NCI-H524 (cell line): ENCODE measurements at regions not wholly inside any gene's neighbourhood (a gene's known extent, or its start where the extent isn't known, plus 50 kb on each side); places are given as distances from the start of the nearest gene placed in this dataset.
"Not testable (repeated sequence)": the region's sequence is repeated elsewhere in the genome, so short reads cannot be mapped to it uniquely, and the experiment has no call there.

Experiments used
- DNase-seq, 2 experiments: peaks; one replicate each; lab custom pipeline; 2025; lab: John Stamatoyannopoulos, UW

DNA sequence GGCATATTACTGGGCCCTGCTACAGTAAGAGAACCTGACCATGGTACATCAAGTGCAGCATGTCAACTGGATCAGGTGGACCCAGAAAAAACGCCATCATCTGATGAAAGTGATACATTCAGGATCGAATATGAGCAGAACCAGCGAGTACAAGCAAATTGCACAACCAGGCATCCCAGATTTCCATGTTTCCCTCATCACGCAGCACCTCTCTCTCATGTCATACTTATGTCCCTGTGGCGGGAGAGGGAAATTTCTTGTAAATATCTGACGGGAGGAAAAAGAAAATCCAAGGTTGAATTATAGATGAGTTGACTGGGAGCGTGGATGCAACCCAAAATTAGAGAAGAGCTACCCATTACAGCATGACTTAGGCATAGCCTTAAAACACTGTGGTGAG lies 608.5 kb upstream of the FAT1 start:
- DNase-seq: no peak

DNA sequence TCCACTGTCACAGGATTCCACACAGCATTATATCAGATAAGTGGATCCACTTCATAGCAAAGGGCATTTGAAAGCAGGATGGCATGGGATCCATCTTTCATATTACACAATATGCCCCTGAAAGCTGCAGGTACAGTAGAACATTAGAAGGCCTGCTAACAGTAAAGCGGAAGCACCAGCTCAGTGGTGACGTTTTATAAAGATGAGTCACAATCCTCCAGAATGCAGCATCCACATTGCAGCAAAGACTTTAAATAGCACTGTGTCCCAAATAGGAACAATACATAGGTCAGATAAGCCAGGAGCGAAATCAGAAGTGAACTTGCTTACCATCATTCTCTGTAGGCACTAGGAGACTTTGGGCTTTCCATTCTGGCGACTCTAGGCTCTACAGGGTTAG lies 609.5 kb upstream of the FAT1 start:
- no peak for DNase-seq

DNA sequence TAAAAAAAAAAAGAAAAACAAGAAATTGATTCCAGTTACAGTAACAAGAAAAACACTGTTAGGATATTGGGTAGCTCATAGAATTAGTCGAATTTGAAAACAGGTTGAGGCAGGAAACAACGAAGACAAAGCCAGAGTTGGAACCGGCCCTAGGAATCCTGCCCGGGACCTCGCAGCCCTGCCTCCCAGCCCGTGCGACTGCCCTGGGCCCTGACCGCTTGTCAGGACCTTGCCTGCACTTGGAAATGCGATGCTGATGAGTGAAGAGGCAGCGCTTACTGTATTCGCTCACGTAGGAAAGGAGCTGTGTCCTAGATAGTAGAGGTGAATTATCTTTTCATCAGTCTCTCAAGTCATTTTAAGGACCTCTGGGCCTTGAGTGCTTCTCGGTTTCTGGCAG lies 611.7 kb upstream of the FAT1 start:
- DNase-seq: no peak

DNA sequence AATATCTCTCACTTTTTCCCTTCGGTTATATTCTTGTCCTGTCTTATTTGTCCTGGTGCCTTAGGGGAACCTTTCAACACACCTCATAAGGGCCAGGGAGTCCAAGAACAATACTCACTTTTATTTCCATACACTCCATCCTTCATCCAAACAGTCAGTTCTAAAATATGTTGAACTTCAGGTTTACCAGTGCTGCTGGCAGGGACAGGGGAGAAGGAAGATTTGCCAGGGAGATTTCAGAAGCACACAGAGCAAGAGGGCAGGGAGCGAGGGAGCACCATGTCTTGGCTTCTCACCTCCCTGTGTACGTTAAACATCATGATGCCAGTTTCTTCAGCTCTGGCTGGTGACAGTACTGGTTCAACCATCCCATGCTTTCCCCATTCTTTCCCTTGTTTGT lies 631.1 kb upstream of the FAT1 start:
- no peak for DNase-seq

DNA sequence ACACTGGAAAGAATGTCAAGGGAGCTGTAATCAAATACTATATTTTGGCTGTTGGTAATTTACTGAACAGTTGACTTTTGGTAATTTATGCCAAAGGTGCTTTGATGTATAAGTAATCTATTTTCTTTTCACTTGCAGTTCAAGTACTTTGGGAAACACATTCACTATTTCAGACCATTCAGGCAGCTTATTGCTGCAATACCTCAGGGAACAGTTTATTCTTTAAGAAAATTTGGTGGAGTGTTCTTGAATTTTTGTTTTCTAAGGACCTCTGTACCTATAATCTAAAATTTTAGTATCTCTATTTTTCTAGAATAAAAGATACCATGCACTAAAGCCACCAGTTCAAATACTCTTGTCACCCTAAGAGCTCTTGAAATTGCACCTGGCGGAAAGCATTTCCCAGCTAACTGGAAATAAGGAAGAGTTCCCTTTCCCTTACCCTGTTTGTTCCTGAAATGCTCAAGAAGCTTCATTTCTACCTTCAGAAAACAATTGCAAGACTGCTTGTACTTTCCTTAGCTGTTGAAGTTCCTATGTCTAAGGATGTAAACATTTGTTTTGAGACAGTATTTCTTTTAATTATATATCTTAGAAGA lies 633.5 kb upstream of the FAT1 start:
- no peak for DNase-seq

DNA sequence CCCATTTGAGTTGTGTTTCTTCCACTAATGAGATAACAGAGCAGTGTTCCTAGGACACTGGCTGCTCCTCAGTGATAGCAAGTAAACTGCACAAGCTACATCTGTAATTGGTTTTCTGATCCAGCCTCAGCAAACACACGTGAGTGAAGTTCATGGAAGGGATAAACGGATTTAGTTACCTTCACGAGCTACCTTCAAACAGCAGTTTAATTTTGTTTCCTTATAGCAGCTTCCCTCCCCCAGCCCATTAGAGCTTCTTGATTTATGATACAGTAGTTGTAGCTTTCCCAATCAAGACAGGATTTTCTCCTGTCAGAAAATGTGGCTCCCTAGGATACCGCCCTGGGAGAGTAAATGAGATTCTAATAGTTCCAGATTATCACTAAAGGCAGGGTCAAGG lies 634.2 kb upstream of the FAT1 start:
- DNase-seq: no peak

DNA sequence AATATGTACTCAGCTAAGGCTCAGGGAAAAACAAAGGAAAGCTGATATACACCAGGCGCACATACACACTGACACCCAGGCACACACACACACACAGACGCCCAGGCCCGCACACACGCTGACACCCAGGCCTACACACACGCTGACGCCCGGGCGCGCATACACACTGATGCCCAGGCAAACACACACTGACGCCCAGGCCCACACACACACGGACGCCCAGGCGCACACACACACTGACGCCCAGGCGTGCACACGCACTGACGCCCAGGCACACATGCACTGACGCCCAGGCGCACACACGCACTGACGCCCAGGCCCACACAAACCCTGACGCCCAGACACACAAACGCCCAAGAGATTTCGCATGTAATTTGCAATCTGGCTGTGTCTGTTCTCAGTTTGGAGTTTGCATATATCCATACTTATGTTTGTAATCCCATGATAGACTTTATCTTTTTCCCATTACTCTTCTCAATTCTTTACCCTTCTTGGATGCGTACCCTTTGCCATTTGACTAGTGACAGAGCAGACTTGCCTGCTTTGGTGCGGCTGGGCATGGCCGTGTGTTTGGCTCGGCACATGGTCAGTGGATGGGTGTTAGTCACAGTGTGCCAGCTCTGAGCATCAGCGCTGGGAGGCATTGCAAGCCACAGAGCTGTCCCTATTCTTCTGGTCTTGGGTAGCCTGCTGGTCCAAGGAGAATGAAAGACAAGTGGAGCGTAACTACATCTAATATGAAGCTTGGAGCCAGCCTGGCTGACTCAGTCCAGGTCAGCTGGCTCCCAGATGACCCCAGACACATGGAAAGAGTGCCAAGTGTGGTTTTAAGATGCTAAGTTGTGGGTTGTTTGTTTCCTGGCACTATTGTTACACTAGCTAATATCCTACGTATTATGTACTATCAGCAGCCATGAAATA lies 632.4 kb upstream of the ZFP42 start:
- no peak for DNase-seq

DNA sequence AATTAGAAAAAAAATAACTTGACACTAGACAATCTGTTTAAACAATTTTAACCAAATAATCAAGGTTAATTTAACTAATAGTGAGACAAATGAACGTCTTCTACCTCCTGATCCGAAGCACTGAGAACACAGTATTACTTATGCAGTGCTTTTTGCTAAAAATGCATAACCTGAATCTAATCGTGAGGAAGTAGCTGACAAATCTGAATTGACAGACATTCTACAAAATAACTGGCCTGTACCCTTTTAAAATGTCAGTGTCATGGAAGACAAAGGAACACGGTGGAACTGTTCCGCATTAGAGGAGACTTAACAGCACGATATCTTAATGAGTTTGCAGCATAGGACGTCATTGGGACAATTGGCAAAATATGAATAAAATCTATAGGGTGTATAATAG lies 631.2 kb upstream of the ZFP42 start:
- no peak for DNase-seq

DNA sequence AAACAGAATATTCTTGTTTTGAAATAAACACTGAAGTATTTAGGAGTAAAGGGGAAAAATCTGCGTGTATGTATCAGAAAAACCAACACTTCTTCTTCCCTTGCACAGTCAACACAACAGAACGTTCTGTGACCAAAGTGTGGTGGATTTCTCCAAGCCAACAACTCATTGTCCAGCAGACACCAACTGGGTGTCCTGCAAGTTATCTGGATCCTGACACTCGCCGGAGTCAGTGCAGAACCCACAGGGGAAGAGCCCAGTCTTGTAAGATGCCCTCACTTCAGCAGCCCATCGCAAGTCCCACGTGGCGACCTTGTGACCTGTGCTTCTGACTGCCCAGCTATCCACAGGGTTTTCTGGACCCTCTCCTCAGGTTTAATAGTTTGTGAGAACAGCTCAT lies 630.7 kb upstream of the ZFP42 start:
- DNase-seq: no peak

DNA sequence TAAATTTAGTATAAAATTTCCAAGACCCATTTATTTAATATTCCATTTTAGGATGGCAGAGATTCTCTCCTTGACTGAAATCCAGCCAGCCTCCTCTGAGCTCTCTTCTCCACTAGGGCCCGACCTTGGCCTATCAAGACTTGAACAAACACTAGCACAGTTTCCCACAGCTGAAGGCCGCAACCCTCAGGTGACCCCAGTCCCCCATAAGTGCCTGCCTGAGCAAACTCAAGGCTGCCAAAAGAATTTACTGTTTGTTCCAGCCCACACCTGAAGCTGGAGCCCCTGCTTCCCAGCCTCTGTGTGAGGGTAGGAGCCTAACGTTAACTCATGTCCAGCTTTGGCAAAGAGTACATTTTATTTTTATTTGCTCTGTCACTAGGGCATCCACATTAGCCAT lies 629.0 kb upstream of the ZFP42 start:
- no peak for DNase-seq

DNA sequence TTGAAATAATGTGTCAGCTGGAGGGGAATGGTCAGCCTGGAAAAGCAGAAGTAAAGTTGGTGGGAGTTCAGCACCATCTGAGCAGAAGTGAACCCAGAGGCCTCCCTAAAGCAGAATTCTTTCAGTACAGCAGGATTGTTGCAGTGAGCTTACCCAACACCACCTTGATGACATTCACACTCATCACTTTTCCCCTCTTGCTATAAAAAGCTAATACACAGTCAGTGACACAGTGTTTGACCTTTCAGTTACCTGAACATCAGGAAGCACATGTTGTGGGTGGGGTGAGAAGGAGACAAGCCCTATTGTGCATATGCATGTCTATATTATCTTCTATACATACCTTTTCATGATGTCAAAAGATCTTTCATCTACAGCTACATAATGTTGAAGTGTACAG lies 624.7 kb upstream of the ZFP42 start:
- DNase-seq: no peak

DNA sequence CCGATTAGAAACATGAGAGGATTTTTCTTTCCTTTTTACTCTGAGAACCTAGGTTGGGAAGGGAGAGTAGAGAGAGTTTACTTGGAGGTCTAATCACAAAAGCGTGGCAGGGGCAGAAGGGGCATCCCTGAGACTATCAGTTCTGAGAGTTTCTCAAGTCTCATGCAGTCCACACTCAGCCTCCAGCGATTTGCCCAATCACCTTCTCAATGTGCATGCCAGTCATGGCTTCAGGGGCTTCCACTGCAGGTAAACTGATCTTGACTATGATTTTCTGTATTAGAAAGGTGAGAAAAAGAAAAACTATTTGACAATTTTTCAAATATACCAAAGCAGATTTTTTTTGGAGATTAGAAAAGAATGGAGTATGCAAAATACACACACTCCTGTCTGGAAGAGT lies 617.1 kb upstream of the ZFP42 start:
- DNase-seq: no peak

DNA sequence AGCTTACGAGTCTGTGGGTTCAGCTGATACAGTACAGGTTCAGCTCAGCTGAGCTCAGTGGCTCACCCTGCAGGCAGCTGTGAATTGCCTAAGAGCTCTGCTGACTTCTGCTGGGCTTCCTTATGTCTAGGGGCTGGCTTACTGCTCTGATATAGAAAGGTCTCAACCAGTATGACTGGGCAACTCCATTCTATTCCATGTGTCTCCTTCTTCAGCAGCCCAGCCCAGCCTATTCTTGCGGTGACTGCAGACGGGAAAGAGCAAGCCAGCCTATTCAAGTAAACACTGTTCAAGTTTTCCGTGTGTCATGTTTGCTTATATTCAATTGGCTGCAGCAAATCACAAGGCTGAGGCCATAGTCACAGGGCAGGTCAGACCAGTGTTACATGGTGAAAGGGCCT lies 615.4 kb upstream of the ZFP42 start:
- peak in 1 of 2 experiments; percentile 3 for DNase-seq

DNA sequence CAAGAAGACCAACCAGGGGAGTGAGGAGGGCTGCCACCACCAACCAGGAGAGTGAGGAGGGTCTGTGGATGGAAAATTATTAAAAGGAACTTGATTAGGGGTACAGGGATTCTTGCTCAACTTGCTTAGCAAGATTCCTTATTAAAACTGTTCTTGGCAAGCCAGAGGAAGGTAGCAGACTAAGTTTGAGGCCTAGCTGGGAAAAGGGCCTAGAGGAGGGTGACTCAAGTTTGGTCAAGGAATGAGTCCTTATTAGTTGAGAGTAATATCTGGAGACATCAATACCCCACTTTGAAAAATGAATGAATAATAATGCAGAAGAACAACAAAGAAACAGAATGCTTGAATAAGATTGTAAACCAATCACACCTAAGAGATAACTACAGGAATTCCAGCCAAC lies 612.4 kb upstream of the ZFP42 start:
- DNase-seq: no peak

DNA sequence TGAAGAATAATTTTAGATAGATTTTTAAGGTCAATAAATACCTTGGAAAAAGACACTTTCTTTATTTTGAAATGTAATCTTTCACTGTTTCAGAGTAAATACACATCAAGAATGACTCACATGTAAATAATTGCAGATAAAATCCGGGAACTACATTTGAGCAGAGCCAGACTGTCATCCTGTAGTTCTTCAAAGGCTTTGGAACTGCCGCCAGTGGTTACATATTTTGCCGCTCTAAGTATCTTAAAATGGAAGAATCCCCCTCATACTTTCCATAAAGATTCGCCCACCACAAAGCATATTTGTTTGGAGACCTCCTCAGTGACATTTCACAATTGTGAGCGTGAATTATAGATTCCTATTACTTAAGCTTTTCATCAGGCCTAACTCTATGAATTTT lies 607.8 kb upstream of the ZFP42 start:
- no peak for DNase-seq

DNA sequence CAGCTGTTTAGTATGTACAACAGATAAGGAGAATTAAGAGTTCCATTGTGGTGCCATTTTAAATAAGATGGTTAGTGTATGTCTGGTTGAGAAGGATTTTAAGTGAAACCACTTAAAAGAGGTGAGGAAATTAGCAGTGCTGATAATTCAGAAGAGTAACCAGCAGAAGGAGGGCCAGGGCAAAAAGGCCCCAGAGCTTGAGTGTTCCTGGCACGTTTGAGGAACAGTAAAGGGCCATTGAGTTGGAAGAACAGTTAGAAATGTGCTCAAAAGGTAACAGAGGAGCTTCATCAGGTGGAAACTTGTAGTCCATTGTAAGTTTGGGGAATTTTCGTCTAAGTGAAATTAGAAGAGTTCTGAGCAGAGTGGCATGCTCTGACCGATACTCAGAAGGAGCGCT lies 606.2 kb upstream of the ZFP42 start:
- DNase-seq: no peak

DNA sequence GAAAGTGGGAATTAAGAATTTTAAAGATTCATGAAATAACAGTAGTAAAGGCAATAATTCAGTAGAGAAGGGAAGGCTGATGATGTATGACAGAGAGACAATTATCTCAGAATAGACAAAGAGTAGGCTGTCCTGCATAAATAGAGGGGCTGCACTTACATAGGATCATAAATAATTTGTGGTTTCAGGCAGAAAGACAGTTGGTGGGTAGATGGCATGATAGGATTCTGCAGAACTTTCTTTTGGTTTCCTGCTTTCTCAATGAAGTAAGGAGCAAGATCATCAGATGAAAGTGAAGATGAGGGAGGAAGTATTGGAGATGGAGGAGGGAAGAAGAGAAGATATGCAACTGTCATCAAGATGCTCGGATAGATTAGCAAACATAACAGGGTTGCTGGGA lies 604.9 kb upstream of the ZFP42 start:
- no peak for DNase-seq

DNA sequence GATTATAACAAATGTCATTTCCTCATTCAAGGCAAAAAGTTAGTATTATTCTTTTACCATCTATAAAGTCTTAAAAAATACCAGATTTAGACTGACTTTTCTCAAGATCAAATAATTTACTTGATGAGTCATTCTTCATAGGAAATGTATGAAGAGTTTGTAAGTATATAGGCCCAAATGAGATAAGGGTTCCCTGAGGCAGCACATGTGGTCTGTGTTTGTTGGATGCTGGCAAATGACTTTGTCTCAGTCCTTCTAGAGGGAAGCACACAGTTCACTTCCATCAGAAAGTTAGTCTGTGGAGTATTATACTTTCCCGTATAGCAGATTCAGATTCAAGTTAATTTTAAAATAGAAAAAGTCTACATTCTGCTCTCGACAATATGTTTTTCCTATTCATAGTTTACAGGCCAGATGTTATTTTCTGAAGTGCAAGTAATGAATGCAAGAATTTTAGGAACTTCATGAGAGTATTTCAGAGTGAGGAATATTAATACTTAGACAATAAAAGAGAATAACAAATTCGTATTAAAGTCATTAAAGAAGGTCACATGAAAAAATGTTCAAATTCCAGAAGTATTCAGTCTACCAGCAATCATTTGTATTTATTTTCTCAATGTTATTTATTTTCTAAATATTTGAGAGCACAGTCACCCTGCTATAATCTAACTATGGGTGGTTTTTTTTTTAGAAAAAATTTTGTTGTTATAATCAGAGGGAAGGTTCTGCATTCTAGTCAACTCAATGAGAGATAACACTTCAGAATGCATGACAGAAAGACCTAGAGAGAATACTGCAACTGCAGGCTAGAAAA lies 601.8 kb upstream of the ZFP42 start:
- DNase-seq: no peak

DNA sequence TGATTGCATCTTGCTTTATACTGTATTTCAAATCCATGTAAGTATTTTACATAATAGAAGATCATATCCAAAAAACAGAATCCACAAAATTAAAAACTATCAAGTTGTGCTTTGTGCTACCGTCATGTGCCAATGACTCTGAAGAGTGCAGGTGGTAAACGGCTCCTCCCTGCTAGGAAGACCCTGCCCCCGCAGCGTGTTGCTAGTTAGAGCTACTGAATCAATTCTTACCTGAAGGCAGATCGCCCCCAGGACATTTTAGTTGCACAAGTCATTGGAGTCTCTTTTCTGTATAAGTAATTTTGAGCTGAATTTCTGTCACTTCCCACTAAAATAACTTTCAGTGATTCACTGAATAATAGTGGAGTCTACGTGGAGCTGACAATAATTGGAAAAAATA lies 599.5 kb upstream of the ZFP42 start:
- no peak for DNase-seq

DNA sequence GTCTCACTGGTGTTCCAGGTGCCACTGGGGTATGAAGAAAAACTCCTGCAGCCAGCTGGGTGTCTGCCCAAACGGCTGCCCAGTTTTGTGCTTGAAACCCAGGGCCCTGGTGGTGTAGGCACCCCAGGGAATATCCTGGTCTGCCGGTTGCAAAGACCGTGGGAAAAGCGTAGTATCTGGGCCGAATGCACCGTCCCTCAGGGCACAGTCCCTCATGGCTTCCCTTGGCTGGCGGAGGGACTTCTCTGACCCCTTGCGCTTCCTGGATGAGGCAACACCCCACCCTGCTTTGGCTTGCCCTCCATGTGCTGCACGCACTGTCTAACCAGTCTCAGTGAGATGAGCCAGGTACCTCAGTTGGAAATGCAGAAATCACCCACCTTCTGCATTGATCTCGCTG lies 587.1 kb upstream of the ZFP42 start:
- not testable (repeated sequence) for DNase-seq

DNA sequence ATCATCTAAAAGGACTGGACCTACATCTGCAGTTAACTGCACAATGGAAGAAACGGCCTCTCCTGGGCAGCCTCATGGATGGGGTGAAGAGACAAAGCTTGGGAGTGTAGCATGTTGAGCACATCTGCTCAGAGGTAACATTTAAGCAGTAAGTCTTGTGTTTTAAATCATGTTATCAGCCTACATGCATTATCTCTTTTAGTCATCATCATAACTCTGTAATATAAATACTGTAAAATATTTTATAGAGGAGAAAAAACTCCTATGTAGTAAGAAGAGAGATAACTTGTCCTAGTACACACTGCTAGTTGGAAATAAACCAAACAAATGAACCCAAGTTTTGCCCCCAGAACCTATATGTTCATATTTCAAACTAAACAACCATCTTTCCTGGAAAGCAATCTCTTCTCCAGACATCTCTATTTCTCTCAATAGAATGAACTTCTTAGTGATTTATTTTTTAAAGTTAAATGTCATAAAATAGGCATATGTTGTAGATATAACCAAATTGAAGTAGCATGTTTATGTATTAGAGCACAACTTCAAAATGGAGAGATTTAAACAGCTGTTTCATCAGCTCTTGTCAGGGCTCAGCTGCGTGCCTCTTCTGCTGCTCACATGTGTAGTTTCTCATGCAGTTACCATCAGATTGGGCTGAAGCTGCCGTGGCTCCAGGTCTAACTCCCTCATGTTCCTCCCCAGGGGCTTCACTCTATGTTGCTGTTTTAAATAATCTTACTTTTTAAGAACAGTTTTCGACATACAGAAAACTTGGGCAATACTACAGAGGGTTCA lies 581.8 kb upstream of the ZFP42 start:
- no peak for DNase-seq

DNA sequence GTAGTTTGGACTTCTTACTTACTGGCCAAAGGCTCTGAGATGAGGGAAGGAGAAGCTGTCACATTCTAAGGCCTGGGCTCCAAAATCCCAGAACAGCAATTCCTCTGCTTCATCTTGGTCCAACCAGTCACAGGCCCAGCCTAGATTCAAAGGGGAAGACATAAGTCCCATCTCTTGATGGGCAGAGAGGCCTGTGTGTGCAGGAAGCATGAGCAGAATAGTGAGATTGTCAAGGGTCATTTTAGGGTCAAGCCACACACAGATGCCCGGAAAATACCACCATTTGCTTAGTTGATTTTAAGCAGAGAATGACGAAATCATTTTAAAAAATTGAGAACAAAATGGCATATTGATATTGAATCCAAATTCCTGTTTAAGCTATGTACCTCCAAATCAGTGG lies 580.9 kb upstream of the ZFP42 start:
- DNase-seq: no peak
